TTC549 (cell line): ENCODE measurements at regions not wholly inside any gene's neighbourhood (a gene's known extent, or its start where the extent isn't known, plus 50 kb on each side); places are given as distances from the start of the nearest gene placed in this dataset.
"Not testable (repeated sequence)": the region's sequence is repeated elsewhere in the genome, so short reads cannot be mapped to it uniquely, and the experiment has no call there.

Experiments used
- FAIRE-seq: peaks from 2 replicates; lab custom pipeline; 2012; peaks lifted over from hg19 to GRCh38; lab: Jason Lieb, UNC

DNA sequence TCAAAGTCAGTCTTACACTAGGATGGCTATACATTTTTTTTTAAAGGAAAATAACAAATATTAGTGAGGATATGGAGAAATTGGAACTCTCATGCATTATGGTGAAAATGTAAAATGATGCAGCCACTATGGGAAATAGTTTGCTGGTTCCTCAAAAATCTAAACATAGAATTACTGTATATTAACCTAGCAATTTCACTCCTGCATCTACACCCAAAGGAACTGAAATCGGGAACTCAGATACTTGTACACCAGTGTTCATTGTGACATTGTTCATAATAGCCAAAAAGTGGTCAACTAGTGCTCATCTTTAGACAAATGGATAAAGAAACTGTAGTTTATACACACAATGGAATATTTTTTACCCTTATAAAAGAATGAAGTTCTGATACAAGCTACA lies 110.7 kb downstream of the UTRN start:
- FAIRE-seq, result no peak

- FAIRE-seq, result no peak
Measured at GRCh38 chr6:144397141-144397540, 112.0 kb downstream of the UTRN start.

- no peak for FAIRE-seq
Measured at GRCh38 chr6:144400321-144400720, 115.2 kb downstream of the UTRN start.

GRCh38 chr6:144401736-144402733 lies 116.9 kb downstream of the UTRN start:
- no peak for FAIRE-seq

- no peak for FAIRE-seq
Measured at GRCh38 chr6:144402750-144403149, 117.6 kb downstream of the UTRN start.

- no peak for FAIRE-seq
Measured at GRCh38 chr6:144405163-144405562, 120.0 kb downstream of the UTRN start.

GRCh38 chr6:144406796-144407195 lies 121.7 kb downstream of the UTRN start:
- FAIRE-seq, result no peak

DNA sequence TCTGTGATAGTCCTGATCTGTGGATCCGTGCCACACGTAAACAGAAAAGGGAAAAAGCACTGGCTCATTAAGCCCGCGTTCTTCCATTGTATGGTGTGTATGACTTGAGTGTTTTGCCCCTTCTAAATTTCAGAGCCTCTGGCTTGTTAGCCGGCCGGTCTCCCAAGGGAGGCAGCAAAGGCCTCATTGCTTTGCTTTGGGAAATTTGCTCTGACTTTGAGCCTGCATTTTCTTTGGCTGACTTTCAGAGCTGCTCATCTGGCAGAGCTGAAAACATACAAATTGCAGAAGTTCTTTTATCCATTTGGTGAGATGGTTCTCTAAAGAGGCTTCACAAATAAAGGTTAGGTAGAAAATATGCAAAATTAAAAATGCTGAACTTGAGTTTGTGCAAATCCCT lies 123.0 kb downstream of the UTRN start:
- no peak for FAIRE-seq

GRCh38 chr6:144410059-144410458 lies 124.9 kb downstream of the UTRN start:
- no peak for FAIRE-seq

- not testable (repeated sequence) for FAIRE-seq
Measured at GRCh38 chr6:144410574-144410973, 125.4 kb downstream of the UTRN start.

DNA sequence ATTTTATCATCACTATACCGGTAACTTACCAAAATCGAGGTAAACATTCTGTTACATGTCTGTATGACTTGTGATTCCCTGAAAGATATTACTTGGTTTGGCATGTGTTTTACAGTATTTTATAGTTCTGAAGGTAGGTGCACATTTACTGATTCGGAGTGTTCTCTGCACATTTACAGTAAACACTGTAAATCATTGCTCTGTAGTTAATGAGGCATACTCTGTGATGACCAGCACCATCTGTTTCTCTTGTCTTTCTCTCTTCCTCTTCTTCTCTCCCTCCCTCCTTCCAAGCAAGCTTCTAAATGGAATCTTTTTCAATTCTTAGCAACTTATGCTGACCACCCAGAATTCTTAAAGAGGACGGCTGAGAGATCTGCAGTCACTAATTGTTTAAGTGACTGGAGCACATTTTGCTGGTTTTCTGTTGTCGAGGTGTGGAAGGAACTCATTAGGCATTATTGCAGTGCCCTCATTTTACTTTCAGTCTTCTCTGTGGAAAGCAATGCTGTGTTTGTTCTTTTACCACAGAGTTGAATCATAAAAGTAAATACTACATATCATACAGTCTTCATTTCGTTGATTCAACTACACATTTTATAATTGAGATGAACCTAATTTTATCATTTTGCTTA lies 126.5 kb downstream of the UTRN start:
- no peak for FAIRE-seq

DNA sequence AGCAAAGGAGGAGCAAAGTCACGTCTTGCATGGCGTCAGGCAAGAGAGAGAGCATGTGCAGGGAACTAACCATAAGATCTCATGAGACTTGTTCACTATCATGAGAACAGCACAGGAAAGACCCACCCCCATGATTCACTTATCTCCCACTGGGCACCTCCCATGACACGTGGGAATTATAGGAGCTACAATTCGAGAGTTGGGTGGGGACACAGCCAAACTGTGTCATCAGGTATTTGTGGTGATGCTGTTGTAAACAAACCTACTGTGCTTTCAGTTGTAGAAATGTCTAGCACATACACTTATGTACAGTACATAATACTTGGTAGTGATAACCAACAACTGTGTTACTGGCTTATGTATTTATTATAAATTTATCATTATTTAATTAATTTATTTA lies 128.3 kb downstream of the UTRN start:
- FAIRE-seq, result no peak

GRCh38 chr6:144415014-144415413 lies 129.9 kb downstream of the UTRN start:
- FAIRE-seq, result no peak

DNA sequence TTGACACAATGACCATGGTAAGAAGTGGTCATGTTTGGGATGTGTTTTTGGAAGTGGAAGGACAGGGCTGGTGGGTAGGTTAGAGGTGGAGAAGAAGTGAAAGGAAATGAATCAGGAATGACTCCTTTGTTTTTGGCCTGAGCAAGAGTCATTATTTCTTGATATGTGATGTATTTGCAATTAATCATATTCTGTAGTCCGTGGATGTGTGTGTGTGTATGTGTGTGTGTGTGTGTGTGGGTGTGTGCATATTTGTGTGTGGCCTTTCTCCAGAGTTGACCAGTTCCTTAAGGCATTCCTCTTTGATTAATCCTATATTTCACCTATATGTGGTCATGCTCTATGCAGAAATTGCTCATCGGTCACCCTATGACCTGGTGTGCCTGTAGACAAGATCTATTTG lies 130.7 kb downstream of the UTRN start:
- FAIRE-seq, result no peak

GRCh38 chr6:144416244-144416643 lies 131.1 kb downstream of the UTRN start:
- no peak for FAIRE-seq

- FAIRE-seq, result no peak
Measured at GRCh38 chr6:144416773-144417172, 131.6 kb downstream of the UTRN start.

DNA sequence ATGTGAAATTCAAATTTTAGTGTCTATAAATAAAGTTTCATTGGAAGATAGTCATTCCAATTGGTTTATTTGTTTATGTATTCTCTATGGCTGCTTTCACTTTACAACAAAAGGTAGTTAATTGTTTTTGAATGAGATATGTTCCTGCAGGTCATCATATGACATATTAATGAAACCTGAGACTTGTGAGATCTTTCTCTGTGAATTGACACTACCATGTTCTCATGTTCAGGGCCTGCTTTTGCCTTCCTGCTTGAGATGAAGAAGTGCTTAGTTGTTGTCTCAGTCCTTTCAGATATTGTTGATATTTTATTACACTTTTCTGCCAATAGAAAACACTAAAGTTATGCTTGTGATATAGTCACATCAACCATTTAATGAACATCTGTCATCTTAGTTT lies 132.5 kb downstream of the UTRN start:
- no peak for FAIRE-seq

GRCh38 chr6:144418959-144419545 lies 133.9 kb downstream of the UTRN start:
- FAIRE-seq, result no peak

DNA sequence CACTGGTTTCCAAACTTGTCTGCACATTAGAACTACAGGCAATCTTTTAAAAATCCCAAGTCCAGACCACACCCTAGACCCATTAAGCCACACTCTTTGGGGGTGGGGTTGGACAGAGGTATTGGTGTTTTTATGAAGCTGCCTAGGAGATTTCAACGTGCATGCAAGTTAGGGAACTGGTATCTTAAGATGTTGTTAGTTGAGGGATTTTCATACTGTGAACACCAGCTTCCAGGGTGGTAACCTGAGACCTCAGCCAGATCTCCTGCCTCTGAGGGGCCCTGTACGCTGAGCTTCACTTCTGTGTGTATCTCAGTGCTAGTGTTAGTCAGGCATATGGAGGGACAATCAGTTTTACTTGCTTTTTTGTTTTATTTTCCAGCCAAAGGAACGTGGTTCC lies 138.0 kb downstream of the UTRN start:
- FAIRE-seq, result no peak

- no peak for FAIRE-seq
Measured at GRCh38 chr6:144429753-144430152, 144.6 kb downstream of the UTRN start.

DNA sequence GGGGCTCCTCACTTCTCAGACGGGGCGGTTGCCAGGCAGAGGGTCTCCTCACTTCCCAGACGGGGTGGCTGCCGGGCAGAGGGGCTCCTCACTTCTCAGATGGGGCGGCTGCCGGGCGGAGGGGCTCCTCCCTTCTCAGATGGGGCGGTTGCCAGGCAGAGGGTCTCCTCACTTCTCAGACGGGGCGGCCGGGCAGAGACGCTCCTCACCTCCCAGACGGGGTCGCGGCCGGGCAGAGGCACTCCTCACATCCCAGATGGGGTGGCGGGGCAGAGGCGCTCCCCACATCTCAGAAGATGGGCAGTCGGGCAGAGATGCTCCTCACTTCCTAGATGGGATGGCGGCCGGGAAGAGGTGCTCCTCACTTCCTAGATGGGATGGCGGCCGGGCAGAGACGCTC lies 148.3 kb downstream of the UTRN start:
- not testable (repeated sequence) for FAIRE-seq

DNA sequence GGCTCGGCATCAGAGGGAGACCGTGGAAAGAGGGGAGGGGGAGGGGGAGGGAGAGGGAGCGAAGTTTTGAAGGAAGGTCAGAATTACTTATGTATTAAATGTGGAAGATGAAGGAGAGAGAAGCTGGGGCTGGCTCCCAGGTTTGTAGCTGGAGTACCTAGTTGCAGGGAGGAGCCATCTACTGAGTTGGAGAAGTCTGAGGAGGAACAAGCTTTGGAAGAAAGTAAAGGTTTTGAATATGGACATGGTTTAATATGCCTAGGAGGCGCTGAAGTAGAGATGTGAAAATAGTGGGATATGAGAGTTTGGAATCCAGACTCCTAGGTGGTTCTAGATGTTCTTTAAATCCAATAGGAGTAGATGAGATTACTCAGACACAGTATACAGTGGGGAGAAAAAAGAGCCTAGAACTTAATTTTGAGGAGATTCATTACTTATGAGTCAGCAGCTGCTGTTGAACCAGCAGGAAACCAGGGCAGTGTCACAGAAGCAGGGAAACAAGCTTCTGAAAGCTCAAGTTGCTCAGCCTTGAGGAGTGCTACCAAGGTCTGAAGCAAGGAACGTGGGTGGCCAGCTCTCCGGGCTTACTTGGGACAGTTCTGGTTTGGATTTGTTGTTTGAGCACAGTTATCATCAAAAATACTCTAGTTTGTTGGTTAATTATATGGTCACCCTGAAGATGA lies 149.3 kb downstream of the UTRN start:
- no peak for FAIRE-seq
